Testis (tissue), 2 donors: ENCODE measurements at regions not wholly inside any gene's neighbourhood (a gene's known extent, or its start where the extent isn't known, plus 50 kb on each side); places are given as distances from the start of the nearest gene placed in this dataset.

ENCODE experiments used
- POLR2A ChIP-seq: fragments of 450-650 bp; IDR thresholded peaks from one replicate; pipeline ENCODE4 v1.6.1; 2017; ENCODE audit warnings: antibody characterized with exemption, mild to moderate bottlenecking, moderate library complexity
- TF ChIP-seq, protein P1 (sequence below), 3 experiments: fragments of 450-650 bp in 2 of 3; fragments of 200-600 bp in 1 of 3; sonication (generic) in 1 of 3; IDR thresholded peaks; one replicate each; pipeline ENCODE4 v1.5.1; 2016 to 2019; ENCODE audit warnings: antibody characterized with exemption in 3 of 3, mild to moderate bottlenecking in 2 of 3, moderate library complexity in 1 of 3

DNA sequence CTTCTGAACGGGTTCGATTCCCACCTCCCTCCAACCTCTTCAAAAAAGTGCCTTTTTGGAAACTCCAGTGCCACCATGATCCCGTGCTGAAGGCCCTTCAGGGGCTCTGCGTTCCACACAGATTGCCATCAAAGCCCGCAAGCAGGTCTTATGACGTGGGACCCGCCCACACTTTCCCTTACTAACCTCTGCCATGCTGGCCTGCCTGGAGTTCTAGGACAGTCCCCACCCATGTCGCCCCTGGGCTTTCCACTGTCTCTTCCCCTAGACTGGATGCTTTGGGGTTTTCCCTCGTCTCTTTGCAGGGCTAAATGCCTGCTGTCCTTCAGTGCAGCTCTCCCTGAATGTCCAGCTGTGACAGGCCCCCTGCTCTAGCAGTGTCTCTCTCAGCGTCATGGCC, 313.7 kb upstream of the ATP10A start:
- TF ChIP-seq, protein P1, sequence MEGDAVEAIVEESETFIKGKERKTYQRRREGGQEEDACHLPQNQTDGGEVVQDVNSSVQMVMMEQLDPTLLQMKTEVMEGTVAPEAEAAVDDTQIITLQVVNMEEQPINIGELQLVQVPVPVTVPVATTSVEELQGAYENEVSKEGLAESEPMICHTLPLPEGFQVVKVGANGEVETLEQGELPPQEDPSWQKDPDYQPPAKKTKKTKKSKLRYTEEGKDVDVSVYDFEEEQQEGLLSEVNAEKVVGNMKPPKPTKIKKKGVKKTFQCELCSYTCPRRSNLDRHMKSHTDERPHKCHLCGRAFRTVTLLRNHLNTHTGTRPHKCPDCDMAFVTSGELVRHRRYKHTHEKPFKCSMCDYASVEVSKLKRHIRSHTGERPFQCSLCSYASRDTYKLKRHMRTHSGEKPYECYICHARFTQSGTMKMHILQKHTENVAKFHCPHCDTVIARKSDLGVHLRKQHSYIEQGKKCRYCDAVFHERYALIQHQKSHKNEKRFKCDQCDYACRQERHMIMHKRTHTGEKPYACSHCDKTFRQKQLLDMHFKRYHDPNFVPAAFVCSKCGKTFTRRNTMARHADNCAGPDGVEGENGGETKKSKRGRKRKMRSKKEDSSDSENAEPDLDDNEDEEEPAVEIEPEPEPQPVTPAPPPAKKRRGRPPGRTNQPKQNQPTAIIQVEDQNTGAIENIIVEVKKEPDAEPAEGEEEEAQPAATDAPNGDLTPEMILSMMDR (IDR thresholded peaks at IDR 0.05), result no peak
- TF ChIP-seq POLR2A, result no peak
